OCI-LY7 (cell line): ENCODE measurements at regions not wholly inside any gene's neighbourhood (a gene's known extent, or its start where the extent isn't known, plus 50 kb on each side); places are given as distances from the start of the nearest gene placed in this dataset.

ENCODE experiments used
- BruUV-seq: library from RNA; stranded (reverse); fragments of 400-500 nt; replicated peaks from 2 replicates; lab custom pipeline; 2021; lab: Mats Ljungman, UMichigan
- CTCF ChIA-PET: fragments of 300-600 bp; sonication (Branson Sonifier 250); formaldehyde crosslinking; loops from one replicate; lab custom pipeline; 2022; ENCODE audit warnings: antibody characterized with exemption; ENCODE audit not compliant: unreplicated experiment; lab: Charles Lee
- POLR2A ChIA-PET: fragments of 300-600 bp; sonication (Branson Sonifier 250); formaldehyde crosslinking; loops from one replicate; lab custom pipeline; 2022; ENCODE audit warnings: antibody characterized with exemption; lab: Charles Lee
- DNase-seq: peaks from one replicate; pipeline ENCODE4 v3.0.0-alpha.2; 2015; ENCODE audit warnings: low spot score
- H2AFZ ChIP-seq: fragments of 200-600 bp; sonication (generic), shearing (Covaris generic); 2 replicates; pipeline ENCODE4 v1.6.1; 2014; ENCODE audit warnings: mild to moderate bottlenecking, antibody characterized with exemption, low read length, moderate library complexity
- H3K27ac ChIP-seq: fragments of 200-600 bp; sonication (generic); 2 replicates; pipeline ENCODE4 v1.5.1; 2014; ENCODE audit warnings: mixed run types, low read depth, mild to moderate bottlenecking, moderate library complexity, low read length, inconsistent platforms; ENCODE audit not compliant: poor library complexity, severe bottlenecking
- H3K36me3 ChIP-seq: fragments of 200-600 bp; sonication (generic); 2 replicates; pipeline ENCODE4 v1.6.1; 2014; ENCODE audit warnings: mild to moderate bottlenecking, antibody characterized with exemption, low read length, moderate library complexity, mixed read lengths; ENCODE audit not compliant: insufficient read depth
- H3K4me1 ChIP-seq: fragments of 200-600 bp; sonication (generic); 2 replicates; pipeline ENCODE4 v1.5.1; 2014; ENCODE audit warnings: mild to moderate bottlenecking, low read length; ENCODE audit not compliant: insufficient read depth, poor library complexity, severe bottlenecking
- H3K4me2 ChIP-seq: fragments of 200-600 bp; sonication (generic); 2 replicates; pipeline ENCODE4 v1.6.1; 2014; ENCODE audit warnings: mild to moderate bottlenecking, low read length
- H3K4me3 ChIP-seq: fragments of 200-600 bp; sonication (generic); 2 replicates; pipeline ENCODE4 v1.5.1; 2014; ENCODE audit warnings: mild to moderate bottlenecking, low read depth, low read length; ENCODE audit not compliant: poor library complexity, severe bottlenecking
- H3K79me2 ChIP-seq: fragments of 200-600 bp; sonication (generic); 2 replicates; pipeline ENCODE4 v1.6.1; 2016; ENCODE audit warnings: low read depth, mild to moderate bottlenecking, low read length, moderate library complexity, mixed read lengths; ENCODE audit not compliant: insufficient read depth
- H3K9me2 ChIP-seq: fragments of 200-600 bp; sonication (generic); 2 replicates; pipeline ENCODE4 v1.6.1; 2016; ENCODE audit warnings: mild to moderate bottlenecking, low read length, mixed read lengths; ENCODE audit not compliant: insufficient read depth
- H3K9me3 ChIP-seq: fragments of 200-600 bp; sonication (generic); 2 replicates; pipeline ENCODE4 v1.6.1; 2014; ENCODE audit warnings: mild to moderate bottlenecking, mixed run types, low read length, mixed read lengths
- H4K20me1 ChIP-seq: fragments of 200-600 bp; sonication (generic); 2 replicates; pipeline ENCODE4 v1.6.1; 2014; ENCODE audit warnings: mild to moderate bottlenecking, antibody characterized with exemption, low read length, moderate library complexity, mixed read lengths; ENCODE audit not compliant: insufficient read depth
- CTCF ChIP-seq: fragments of 200-600 bp; sonication (generic); conservative IDR thresholded peaks from 2 replicates; pipeline ENCODE4 v1.5.1; 2014; ENCODE audit warnings: mild to moderate bottlenecking, antibody characterized with exemption, low read length, moderate library complexity, mixed read lengths
- EZH2phosphoT487 ChIP-seq: fragments of 200-600 bp; sonication (generic); IDR thresholded peaks from 2 replicates; pipeline ENCODE4 v1.6.1; 2018; ENCODE audit warnings: low read depth, borderline replicate concordance, mild to moderate bottlenecking, mixed run types, antibody characterized with exemption, low read length, moderate library complexity, mixed read lengths
- intact Hi-C: fragments of 100-400 bp; cut with micrococcal nuclease; formaldehyde crosslinking; loops from one replicate; pipeline ENCODE4 v1.10.0; 2022; ENCODE audit not compliant: unreplicated experiment

- no peak for DNase-seq
- intact Hi-C loops = no loop called here
- H3K36me3 ChIP-seq = no peaks in the 10 kb centered on the region
- CTCF ChIA-PET = no interaction called here
- TF ChIP-seq CTCF (no peak), EZH2phosphoT487 (no peak)
- no peaks in the 10 kb centered on the region for H3K4me1 ChIP-seq
- no peak overlapping the region for H3K27ac ChIP-seq
- BruUV-seq = no TSS peak
- H3K79me2 ChIP-seq = no peaks in the 10 kb centered on the region
- H3K9me2 ChIP-seq = no peaks in the 10 kb centered on the region
- no peaks in the 10 kb centered on the region for H4K20me1 ChIP-seq
- no peak overlapping the region for H3K4me3 ChIP-seq
- H2AFZ ChIP-seq = no peak overlapping the region
- no peaks in the 10 kb centered on the region for H3K9me3 ChIP-seq
- POLR2A ChIA-PET = interaction anchor here (0.6 kb wide), 1 partner anchor 17 kb away, joined by 7 read pairs; no protein-coding TSS in a partner anchor
- H3K4me2 ChIP-seq = no peak overlapping the region
Measured at GRCh38 chr10:61821693-61822092, 79.8 kb upstream of the ARID5B start.

- Histone ChIP-seq H3K4me1 (no peaks in the 10 kb centered on the region), H3K9me3 (no peaks in the 10 kb centered on the region), H4K20me1 (no peaks in the 10 kb centered on the region), H3K4me2 (no peak overlapping the region), H3K36me3 (no peaks in the 10 kb centered on the region), H3K4me3 (no peak overlapping the region), H3K27ac (no peak overlapping the region), H2AFZ (no peak overlapping the region), H3K79me2 (no peaks in the 10 kb centered on the region), H3K9me2 (no peaks in the 10 kb centered on the region)
- CTCF ChIA-PET = no interaction called here
- no peak for DNase-seq
- POLR2A ChIA-PET = interaction anchor here (0.6 to 0.7 kb wide), 2 partner anchors 17 to 63 kb away, joined by 3 to 7 read pairs; no protein-coding TSS in a partner anchor
- no TSS peak for BruUV-seq
- intact Hi-C loops = no loop called here
- no peak for TF ChIP-seq EZH2phosphoT487
- no peak for TF ChIP-seq CTCF
Measured at GRCh38 chr10:61822096-61822495, 79.4 kb upstream of the ARID5B start.

- intact Hi-C loops = no loop called here
- Histone ChIP-seq H3K36me3 (no peaks in the 10 kb centered on the region), H3K79me2 (no peaks in the 10 kb centered on the region), H3K9me3 (no peaks in the 10 kb centered on the region), H3K4me1 (no peaks in the 10 kb centered on the region), H3K4me2 (no peak overlapping the region), H3K9me2 (no peaks in the 10 kb centered on the region), H2AFZ (no peak overlapping the region), H4K20me1 (no peaks in the 10 kb centered on the region), H3K27ac (no peak overlapping the region), H3K4me3 (no peak overlapping the region)
- TF ChIP-seq CTCF (no peak), EZH2phosphoT487 (no peak)
- CTCF ChIA-PET = no interaction called here
- DNase-seq = no peak
- no TSS peak for BruUV-seq
- POLR2A ChIA-PET = interaction anchor here (0.7 to 1.2 kb wide), 2 partner anchors 15 to 63 kb away, joined by 3 to 4 read pairs; no protein-coding TSS in a partner anchor
Measured at GRCh38 chr10:61822781-61823230, 78.7 kb upstream of the ARID5B start.
